ENCODE measurements at regions not wholly inside any gene's neighbourhood (a gene's known extent, or its start where the extent isn't known, plus 50 kb on each side); places are given as distances from the start of the nearest gene placed in this dataset.

GRCh38 chr5:3957658-3958057, 362.0 kb downstream of the IRX1 start:
- H3K27me3 Mint-ChIP-seq (ENCODE audit: low read depth): no peaks in the 10 kb centered on the region; the same call in none of the 2 replicates
- Histone ChIP-seq H3K4ac (ENCODE audit: low read depth, low read length) (no peak overlapping the region), H3K4me1 (ENCODE audit: insufficient read depth, low read length) (no peaks in the 10 kb centered on the region), H2BK5ac (ENCODE audit: insufficient read length, low read length) (no peak overlapping the region), H3K14ac (ENCODE audit: insufficient read depth, low read length) (no peak overlapping the region), H3K27me3 (ENCODE audit: insufficient read depth, low read length) (no peaks in the 10 kb centered on the region), H3T11ph (ENCODE audit: low read length) (no peak overlapping the region), H3K79me2 (ENCODE audit: insufficient read depth, low read length) (no peaks in the 10 kb centered on the region), H3K23me2 (ENCODE audit: insufficient read length, low read depth, low read length, poor library complexity, severe bottlenecking) (no peaks in the 10 kb centered on the region), H3K27ac (ENCODE audit: insufficient read length, low read depth, low read length) (no peak overlapping the region), H2AFZ (ENCODE audit: low read length) (no peak overlapping the region), H3K4me2 (ENCODE audit: insufficient read depth, insufficient read length, low read length) (no peak overlapping the region), H3K23ac (ENCODE audit: insufficient read length, low read depth, low read length) (no peak overlapping the region), H2BK120ac (ENCODE audit: low read depth, low read length, poor library complexity, severe bottlenecking) (no peak overlapping the region), H3K56ac (ENCODE audit: insufficient read length, low read depth, low read length) (no peak overlapping the region), H4K8ac (replicated peaks; ENCODE audit: insufficient read length, low read depth, low read length) (no peak overlapping the region), H3K9ac (ENCODE audit: extremely low read depth, insufficient read length, low read length) (no peak overlapping the region), H3K79me1 (ENCODE audit: insufficient read depth, low read depth, low read length, poor library complexity, severe bottlenecking) (no peaks in the 10 kb centered on the region), H2BK20ac (ENCODE audit: low read depth, low read length, poor library complexity, severe bottlenecking) (no peak overlapping the region), H3K18ac (ENCODE audit: insufficient read length, low read depth, low read length) (no peak overlapping the region), H4K20me1 (ENCODE audit: control insufficient read depth, insufficient read depth, insufficient read length) (no peaks in the 10 kb centered on the region), H3K9me3 (ENCODE audit: control insufficient read depth, low read depth, low read length) (no peaks in the 10 kb centered on the region), H2BK12ac (ENCODE audit: insufficient read length, low read depth, low read length) (no peak overlapping the region), H4K91ac (ENCODE audit: insufficient read length, low read depth, low read length) (no peak overlapping the region), H2BK15ac (ENCODE audit: low read depth, low read length) (no peak overlapping the region), H2AK5ac (ENCODE audit: insufficient read length, low read length) (no peak overlapping the region), H4K5ac (ENCODE audit: insufficient read length, low read depth, low read length) (no peak overlapping the region)
- H3K27ac Mint-ChIP-seq: no peak overlapping the region
- H3K36me3 Mint-ChIP-seq (ENCODE audit: insufficient read depth in 1 of 3, low read depth in 3 of 3): no peaks in the 10 kb centered on the region; a peak in 1 of 7 replicates
- H3K4me1 Mint-ChIP-seq: no peaks in the 10 kb centered on the region
- DNase-seq: no peak
- no CpG with 5 or more reads among the region's 7 CpGs for WGBS (ENCODE audit: extremely low coverage, insufficient read length, low lambda C conversion rate)
- TF ChIP-seq, protein P1, sequence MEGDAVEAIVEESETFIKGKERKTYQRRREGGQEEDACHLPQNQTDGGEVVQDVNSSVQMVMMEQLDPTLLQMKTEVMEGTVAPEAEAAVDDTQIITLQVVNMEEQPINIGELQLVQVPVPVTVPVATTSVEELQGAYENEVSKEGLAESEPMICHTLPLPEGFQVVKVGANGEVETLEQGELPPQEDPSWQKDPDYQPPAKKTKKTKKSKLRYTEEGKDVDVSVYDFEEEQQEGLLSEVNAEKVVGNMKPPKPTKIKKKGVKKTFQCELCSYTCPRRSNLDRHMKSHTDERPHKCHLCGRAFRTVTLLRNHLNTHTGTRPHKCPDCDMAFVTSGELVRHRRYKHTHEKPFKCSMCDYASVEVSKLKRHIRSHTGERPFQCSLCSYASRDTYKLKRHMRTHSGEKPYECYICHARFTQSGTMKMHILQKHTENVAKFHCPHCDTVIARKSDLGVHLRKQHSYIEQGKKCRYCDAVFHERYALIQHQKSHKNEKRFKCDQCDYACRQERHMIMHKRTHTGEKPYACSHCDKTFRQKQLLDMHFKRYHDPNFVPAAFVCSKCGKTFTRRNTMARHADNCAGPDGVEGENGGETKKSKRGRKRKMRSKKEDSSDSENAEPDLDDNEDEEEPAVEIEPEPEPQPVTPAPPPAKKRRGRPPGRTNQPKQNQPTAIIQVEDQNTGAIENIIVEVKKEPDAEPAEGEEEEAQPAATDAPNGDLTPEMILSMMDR (conservative IDR thresholded peaks at IDR 0.05): no peak
- no peak overlapping the region for H3K4me3 Mint-ChIP-seq
- peaks cover under 1 to 2% of the 10 kb centered on the region in 2 experiments; a peak in 3 of 5 replicates for H3K9me3 Mint-ChIP-seq

Data from H9 (cell line).